Ovary (tissue), 3 donors: ENCODE measurements at regions not wholly inside any gene's neighbourhood (a gene's known extent, or its start where the extent isn't known, plus 50 kb on each side); places are given as distances from the start of the nearest gene placed in this dataset.
"Not testable (repeated sequence)": the region's sequence is repeated elsewhere in the genome, so short reads cannot be mapped to it uniquely, and the experiment has no call there.

ENCODE experiments used
- POLR2A ChIP-seq: fragments of 450-650 bp; IDR thresholded peaks from one replicate; pipeline ENCODE4 v1.6.1; 2017; ENCODE audit warnings: antibody characterized with exemption, mild to moderate bottlenecking, moderate library complexity
- TF ChIP-seq, protein P1 (sequence below), 3 donors: fragments of 450-650 bp in 2 of 3; fragments of 200-600 bp in 1 of 3; IDR thresholded peaks; one replicate each; pipeline versions ENCODE4 v1.5.1 to v1.8.0; 2016 to 2022; ENCODE audit warnings: antibody characterized with exemption in 3 of 3, mild to moderate bottlenecking in 1 of 3
- donor health status: DM: no; HTN: no; CAD: no.

DNA sequence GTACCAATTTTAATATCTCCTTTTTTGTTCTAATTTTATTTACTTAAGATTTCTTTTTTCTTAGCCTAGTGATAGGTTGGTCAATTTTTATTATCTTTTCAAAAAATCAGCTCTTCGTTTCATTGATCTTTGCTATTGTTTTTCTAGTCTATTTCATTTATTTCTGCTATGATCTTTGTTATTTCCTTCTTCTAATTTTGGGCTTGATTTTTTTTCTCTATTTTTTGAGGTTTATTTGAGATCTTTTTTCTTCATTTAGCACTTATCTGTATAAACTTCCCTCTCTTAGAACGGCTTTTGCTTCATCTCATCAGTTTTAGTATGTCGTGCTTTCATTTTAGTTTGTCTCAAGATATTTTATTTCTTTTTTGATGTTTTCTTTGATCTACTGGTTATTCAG lies 456.1 kb downstream of the SPATA31A1 start:
- TF ChIP-seq, protein P1, sequence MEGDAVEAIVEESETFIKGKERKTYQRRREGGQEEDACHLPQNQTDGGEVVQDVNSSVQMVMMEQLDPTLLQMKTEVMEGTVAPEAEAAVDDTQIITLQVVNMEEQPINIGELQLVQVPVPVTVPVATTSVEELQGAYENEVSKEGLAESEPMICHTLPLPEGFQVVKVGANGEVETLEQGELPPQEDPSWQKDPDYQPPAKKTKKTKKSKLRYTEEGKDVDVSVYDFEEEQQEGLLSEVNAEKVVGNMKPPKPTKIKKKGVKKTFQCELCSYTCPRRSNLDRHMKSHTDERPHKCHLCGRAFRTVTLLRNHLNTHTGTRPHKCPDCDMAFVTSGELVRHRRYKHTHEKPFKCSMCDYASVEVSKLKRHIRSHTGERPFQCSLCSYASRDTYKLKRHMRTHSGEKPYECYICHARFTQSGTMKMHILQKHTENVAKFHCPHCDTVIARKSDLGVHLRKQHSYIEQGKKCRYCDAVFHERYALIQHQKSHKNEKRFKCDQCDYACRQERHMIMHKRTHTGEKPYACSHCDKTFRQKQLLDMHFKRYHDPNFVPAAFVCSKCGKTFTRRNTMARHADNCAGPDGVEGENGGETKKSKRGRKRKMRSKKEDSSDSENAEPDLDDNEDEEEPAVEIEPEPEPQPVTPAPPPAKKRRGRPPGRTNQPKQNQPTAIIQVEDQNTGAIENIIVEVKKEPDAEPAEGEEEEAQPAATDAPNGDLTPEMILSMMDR (IDR thresholded peaks at IDR 0.05) = not testable (repeated sequence)
- TF ChIP-seq POLR2A = not testable (repeated sequence)
